Frontal cortex (tissue), 3 donors: ENCODE measurements at regions not wholly inside any gene's neighbourhood (a gene's known extent, or its start where the extent isn't known, plus 50 kb on each side); places are given as distances from the start of the nearest gene placed in this dataset.

ENCODE experiments used
- DNase-seq, 2 donors: peaks; one replicate each; pipeline ENCODE4 v3.0.0; 2012; ENCODE audit warnings: low spot score in 2 of 2
- FAIRE-seq: peaks from 2 replicates; lab custom pipeline; 2012; peaks lifted over from hg19 to GRCh38; lab: Jason Lieb, UNC
- donor health status: control.
- donor health status: control.
- donor health status: control.

DNA sequence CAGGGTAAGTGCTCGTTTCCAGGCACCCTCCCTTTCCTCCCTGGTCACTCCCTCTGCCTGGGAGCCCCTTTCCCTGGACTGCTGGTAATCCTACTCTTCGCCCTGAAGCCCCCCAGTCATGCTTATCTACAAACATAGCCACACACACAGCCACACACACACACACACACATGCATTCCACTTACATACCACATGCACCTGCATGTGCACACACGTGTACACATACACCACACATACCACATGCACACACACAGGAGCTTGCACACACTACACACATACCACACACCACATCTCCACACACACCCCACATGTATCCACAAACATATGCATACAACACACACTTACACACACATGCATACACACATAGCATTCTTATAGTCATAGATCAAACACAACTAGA, 358.5 kb downstream of the GADD45G start:
- no peak for DNase-seq
- no peak for FAIRE-seq

DNA sequence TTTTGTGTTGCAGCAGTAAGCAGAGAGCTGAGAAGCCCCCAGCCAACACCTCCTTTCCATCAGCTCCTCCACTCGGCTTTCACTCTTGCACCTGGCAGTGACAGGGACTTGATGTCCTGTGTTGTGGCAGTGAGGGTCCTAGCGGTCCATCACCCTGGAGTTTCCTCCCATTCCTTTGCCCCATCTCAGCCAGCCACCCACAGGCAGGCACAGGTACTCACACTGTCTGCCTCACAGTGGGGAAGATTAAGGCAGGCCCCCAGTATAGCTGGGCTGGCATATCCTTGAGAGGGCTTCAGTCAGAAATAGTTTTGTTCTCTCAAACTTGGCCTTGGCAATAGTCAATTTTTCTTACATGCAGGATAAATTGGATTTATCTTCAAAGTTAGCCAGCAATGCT, 362.7 kb downstream of the GADD45G start:
- DNase-seq = no peak
- FAIRE-seq = no peak

DNA sequence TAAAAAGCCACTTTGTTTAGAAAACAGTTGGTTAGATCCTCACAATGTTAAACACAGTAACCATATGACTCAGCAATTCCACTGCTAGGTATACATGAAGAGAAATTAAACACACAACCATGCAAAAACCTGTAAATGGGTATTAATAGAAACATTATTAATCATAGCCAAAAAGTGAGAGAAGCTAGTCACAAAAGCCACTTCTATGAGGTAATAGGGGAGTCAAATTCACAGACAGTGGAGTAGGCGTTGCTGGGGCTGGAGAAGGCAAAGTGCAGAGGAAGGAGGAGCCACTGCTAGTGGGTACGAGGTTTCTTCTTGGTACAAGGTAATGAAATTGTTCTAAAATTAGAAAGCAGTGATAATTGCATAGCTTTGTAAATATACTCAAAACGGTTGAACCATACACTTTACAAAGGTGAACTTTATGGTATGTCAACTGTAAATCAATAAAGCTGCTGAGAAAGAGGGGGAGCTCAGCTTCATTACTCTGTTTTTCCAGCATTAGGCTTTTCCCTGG, 364.4 kb downstream of the GADD45G start:
- DNase-seq (no peak), FAIRE-seq (no peak)

DNA sequence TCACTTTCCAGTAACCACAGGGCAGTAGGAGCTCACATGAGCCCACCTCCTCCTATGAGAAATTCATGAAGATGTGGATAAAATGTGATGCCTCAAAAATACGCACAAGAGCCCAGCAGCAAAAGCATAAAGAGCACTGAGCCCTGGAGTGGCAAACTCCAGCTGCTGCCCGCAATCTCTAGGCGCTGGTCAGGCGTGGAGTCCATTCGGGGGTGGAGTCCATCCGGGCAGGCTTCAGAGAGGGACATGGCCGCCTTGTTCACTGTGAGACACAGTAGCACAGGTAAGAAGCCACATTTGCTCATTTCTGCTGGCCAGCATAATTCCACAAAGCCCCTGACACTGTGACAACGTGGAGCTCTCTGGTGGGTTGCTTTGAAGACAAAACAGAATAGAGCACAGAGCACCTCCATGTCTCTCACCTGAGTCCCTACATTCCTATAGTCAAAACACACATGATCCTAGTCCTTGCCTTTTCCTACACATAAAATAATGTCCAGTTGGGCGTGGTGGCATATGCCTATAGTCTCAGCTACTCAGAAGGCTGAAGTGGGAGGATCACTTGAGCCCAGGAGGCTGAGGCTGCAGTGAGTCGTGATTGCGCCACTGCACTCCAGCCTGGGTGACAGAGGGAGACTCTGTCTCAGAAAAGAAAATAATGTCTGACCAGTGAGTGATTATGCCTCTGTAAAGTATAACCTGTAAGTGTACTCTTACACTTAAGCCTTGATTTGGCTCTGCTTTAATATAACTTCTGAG, 365.2 kb downstream of the GADD45G start:
- FAIRE-seq (no peak), DNase-seq (no peak)

DNA sequence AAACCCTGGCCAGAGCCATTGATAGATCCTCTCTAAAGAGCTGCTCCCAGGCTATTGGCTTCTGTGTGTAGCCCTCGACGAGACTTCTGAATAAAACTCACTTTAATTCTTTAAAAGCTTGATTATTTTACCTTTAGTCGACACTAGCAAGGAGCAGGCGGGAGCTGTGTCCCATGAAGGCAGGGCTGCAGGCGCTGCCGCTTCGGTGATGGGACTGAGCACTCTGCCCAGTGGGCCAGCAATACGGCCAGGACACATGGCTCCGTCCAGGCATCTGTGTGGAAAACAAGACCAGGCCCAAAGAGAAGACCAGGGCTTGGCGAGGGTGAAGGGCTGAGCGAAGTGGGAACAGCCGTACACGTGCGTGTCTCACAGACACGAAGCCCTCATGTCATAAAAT, 365.9 kb downstream of the GADD45G start:
- DNase-seq (no peak), FAIRE-seq (no peak)

DNA sequence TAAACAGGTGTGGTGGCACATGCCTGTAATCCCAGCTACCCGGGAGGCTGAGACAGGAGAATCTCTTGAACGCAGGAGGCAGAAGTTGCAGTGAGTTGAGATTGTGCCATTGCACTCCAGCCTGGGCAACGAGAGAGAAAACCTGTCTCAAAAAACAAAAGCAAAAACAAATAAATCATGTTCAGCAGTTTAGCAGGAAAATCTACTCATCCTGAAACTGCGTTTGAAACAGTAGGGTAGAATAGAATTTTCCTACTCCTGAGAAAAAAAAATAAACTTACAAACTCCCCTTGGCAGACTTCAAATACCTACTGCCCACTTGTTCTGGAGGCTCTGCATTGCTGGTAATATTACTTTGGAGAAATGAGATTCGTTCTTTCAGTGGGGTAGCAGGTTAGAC, 367.7 kb downstream of the GADD45G start:
- DNase-seq (no peak), FAIRE-seq (no peak)

DNA sequence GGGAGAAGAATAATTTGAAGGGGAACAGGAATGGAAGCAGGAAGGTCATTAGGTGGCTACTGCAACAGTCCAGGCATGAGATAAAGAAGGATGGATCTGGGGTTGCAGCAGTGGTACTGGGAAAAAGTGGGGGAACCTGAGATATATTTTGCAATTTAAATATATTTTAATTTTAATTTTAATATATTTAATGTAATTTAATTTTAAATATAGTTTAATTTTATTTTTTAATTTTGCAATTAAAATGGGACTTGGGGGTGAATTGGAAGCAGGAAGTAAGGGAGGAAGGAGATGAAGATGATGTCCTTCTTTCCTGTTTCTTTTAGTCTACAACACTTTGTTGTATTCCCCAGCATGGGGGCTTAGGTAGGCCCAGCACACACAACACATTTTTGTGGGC, 369.8 kb downstream of the GADD45G start:
- DNase-seq (no peak), FAIRE-seq (no peak)

DNA sequence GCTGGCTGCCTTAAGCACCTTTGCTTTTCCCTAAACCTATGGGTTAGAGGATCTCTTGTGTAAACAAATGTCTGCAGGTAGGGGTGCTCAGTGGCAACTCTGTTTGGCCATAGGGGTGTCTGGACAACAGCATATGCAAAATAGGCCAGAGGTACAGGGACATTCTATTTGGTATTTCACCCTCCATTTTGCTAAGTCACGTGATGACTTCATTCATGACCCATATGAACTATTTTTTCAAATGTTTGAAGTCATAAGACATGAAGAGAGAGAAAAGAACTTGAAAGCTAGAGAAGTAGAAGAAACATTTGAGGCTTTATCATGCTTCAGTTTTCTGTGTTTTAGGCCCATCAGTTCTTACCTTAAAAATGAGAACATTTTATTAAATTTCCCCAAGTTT, 370.2 kb downstream of the GADD45G start:
- no peak for FAIRE-seq
- no peak for DNase-seq

DNA sequence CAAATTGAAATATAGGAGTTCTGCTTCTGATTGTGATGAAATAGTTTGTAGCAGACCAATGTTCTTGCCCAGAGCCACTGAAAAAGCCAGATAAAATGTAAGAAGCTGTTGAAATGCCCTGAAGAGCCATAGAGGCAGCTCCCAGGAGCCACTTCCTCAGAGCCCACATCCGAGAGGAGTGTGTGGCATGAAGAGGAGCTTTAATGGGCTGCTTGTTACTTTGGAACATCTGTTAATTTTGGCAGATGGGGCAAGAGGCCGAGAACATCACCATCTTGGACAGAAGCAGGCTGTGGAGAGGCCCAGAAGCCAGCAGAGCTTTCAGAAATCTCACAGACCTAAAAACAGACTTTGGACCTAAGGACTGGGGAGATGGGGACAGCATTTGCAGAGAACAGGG, 370.8 kb downstream of the GADD45G start:
- FAIRE-seq (no peak), DNase-seq (no peak)

DNA sequence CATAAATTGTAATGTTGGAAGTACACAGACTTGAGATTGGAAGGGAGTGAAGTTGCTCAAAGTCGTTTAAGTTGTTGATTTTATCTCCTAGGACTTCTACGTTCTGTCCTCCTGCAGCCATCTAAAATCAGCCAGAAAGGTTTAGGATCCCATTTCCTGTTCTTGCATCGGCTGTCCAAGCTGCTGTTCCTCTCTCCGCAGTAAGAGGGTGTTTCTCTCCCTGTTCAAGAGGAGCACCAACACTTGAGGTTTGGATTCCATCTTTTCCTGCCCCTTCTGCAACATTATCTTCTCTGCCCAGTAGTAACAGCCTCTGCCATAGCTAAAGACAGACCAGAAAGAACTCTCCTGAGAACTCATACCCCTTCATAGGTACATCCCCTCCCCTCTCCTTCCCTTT, 373.4 kb downstream of the GADD45G start:
- FAIRE-seq (no peak), DNase-seq (no peak)

DNA sequence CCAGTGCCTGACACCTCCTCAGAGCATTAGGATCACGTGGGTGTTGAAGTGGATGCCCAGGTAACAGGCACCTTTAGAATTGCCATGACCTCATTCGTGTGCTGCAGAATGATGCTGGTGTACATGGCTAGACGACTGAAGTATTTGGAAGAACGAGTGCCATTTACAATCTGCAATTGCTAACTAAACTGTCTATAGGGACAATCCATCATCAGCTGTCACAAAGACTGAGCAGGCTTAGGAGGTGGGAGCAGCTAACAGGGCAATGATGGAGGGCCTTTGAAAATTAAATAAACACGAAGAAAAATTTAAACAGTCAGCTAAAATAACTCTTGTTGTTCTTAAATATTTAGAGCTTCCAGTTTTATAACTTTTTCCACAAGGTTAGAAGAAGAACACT, 375.8 kb downstream of the GADD45G start:
- DNase-seq = no peak
- no peak for FAIRE-seq

DNA sequence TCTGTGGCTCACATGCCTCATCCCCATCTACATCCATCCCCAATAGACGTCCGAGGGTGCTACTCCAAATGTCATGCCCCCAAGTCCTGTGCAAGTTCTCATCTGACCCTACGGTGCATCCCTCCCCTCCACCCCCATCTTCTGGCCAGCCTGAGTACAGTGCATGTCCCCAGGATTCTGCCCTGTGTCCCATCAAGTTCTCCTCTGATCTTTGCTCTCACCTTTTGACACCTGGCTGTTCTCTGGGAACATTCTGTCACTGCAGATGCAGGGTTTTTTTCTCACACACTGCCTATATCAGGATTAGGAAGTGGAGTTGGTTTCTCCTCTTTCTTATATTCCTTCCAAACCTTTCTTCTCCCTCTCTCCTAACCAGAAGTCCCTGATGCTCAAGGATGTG, 377.2 kb downstream of the GADD45G start:
- no peak for FAIRE-seq
- no peak for DNase-seq

DNA sequence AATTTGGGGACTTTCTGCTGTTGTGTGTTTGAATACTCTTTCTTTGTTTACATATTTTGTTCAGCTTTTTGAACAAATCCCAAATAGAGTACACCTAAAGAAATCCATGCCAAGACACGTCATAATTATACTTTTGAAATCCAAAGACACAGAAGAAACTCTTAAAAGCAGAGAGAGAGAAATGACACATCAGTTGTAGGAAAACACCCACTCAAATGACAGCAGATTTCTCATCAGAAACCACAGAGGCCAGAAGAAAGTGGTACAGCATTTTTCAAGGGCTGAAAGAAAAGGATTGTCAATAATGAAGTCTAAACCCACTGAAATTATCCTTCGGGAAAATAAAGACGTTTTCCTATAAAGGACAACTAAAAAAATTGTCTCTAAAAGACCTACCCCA, 378.6 kb downstream of the GADD45G start:
- DNase-seq (no peak), FAIRE-seq (no peak)

DNA sequence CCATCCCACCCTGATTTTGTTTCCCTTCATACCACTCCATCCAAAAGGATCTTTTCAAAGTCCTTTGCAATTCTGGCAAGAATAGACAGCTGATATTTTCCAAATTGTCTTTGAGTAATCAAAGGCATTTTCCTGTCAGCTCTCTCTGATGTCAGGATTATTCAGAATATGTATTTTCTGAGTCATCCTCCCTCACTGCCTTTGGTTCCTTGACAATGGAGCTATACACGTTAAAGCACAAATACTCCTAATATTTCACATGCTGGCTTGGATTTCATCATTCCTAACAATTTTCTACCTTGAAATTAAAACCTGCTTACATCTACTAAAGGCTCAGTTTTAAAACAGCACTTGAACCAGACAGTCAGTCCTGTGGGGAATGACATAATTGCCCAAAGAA, 379.4 kb downstream of the GADD45G start:
- DNase-seq (no peak), FAIRE-seq (no peak)

DNA sequence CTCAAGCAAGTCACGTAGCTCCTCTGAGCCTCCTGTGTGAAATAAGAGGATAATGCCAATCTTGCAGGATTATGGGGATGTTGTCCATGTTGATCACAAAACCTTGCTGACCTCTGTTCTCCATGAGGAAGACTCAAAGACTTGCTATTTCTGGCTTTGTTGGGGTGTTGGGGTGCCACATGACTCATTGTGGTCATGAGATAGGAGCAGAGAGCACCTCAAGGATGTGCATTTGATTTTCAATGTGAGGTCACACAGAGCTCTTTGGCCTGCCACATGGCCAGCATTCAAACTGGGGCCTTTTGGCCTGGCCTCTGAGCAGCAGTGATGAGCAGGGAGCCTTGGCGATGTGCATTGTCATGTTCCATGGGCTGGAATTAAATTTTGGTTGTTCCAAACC, 380.3 kb downstream of the GADD45G start:
- FAIRE-seq = no peak

DNA sequence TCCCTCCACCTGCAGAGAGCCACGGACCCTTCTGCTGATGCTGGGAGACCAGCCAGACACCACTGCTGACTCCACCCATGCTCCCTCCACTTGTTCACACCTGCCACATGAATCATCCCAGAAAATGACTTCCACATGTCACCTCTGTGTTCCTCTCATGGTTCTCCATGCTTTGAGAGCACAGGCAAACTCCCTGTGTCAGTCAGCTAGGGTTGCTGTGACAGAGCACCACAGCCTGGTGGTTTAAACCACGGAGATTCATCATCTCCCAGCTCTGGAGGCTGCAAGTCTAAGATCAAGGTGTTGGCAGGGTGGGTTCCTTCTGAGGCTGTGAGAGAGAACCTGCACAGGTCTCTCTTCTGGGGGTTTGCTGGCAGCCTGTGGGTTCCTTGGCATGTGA, 381.4 kb downstream of the GADD45G start:
- DNase-seq = no peak
- FAIRE-seq = no peak

More for the DNA sequence above, 380.3 kb downstream of the GADD45G start:
- DNase-seq = no peak

DNA sequence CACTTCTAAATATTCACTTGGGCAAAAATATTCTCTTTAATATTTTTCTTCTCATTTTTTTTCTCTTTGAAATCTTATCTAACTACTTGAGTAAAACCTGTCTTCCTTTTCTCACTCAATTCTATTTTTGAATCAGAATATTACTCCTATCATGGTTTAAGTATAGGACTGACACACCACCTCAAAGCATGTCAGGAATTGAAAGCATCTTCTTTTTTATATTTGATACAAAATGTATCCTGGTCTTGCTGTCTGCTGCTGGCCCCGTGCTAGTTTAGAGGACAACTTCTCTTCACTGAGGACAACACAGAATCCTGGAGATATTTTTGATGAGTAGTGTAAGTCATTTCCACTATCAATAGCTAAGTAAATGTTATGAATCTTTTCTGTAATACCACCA, 383.6 kb downstream of the GADD45G start:
- DNase-seq = no peak
- no peak for FAIRE-seq

DNA sequence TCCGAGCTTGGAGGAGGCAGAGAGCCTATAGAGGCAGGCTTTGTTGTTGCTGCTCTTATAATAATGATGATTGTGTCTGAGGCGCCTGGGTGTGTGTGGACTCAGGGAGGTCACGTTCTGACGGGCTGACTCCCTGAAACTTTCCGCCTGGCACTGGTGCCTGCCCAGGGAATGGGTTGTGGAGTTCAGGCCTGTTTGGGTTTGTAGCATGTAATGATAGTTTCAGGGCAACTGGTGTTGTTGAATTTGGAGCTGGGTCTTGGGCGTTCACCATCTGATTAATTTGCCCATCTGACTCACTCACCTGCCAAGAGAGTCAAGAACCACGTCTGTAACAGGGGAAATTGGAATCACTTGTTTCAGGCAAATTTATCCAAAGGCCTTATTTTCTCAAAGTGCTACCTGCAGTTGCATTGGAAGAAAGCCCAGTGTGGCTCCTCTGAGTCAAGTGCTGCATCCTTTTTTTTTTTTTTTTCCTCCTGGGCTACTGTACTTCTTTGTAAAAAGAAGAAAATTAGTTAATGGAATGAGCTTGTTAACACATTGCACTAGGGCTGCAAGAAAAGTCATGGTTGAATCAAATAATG, 386.5 kb downstream of the GADD45G start:
- DNase-seq (no peak), FAIRE-seq (no peak)

DNA sequence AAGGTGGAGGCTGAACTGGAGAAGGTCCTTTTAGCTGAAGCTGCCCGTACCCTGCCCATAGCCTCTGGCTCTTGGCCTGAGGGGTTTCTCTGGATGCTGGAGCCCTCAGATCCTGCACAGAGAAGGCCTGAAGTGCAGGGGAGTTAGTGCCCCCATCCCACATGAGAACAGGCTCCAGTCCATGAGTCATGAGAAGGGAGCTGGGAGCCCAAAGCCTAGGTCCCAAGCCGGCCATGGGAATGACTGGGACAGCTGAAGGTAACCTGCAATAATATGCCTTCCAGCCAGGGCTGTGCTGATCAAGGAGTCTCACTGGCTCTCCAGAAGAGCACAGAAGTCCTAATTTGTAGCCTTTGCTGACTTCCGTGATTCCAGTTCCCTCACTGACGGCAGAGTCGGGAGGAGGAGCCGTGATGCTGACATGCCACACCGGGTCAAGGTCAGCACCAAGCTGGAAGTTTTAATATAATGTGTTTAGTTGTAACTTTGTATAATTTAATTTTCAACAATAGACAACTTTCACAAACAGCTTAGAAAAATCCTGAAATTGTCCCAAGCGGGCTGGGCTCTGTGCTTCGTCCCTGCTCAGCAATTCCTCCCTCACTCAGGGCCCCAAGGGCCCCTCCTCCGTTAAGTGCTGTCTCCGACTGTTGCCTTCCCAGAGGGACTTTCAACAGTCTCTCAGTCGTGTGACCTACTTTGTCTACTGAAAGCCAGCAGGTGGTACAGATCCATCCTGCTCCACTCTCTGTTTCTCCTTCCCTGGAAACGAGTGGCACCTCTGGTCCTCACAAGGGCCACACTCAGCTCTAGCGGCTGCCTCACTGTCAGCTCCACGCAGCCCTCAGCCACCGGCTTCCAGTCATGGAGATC, 387.8 kb downstream of the GADD45G start:
- FAIRE-seq (no peak), DNase-seq (no peak)

DNA sequence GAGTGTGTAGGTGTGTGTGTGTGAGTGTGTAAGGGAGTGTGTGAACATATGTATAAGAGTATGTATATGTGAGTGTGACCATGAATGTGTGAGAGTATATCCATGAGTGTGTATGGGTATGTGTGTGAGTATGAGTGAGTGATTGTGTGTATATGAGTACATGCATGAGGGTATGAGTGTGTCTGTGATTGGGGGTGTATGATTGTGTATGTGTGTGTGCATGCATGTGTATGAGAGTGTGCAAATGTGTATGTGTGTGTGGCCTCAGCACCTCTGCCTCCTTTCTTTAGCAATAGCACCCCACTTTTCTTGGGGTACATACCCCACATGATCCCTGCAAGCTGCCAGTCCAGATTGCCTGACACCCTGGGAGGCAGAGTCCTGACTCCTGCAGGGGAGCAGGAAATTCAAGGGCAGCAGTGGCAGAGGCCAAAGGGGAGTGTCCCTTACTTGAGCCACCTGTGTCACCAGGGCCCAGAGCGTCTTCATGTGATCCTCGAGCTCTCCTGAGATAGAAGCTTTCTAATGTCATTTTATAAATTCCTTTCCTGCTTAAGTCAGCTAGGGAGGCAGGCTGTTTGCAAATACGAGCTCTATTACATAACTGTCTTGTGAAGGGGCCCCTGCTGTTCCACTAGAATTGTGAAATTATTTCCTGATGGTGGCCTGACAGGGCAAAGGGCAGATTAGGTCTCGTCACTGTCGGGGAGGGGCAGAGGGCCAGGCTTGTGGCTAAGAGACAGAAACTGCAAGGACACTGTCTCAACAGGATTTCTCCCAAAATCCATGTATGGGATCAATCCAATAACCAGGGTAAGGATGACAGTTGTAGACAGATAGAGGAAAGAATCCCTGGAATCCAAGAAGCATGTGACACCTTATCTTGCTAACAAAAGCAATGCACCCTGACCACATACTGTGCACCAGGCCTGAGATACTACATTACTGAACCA, 389.1 kb downstream of the GADD45G start:
- DNase-seq = peak in 1 of 2 donors; percentile 21
- FAIRE-seq = no peak
